Stimulated activated CD4-positive, alpha-beta T cell treated with anti-CD3 and anti-CD28 coated beads, Interleukin-1b, Interleukin-23, amount 100 ng/mL, for 1 hour (primary cell): ENCODE measurements at regions not wholly inside any gene's neighbourhood (a gene's known extent, or its start where the extent isn't known, plus 50 kb on each side); places are given as distances from the start of the nearest gene placed in this dataset.

Experiments used
- DNase-seq, 2 donors: peaks; one replicate each; pipeline ENCODE4 v3.0.0-alpha.2; 2020; ENCODE audit warnings: low read depth in 2 of 2

DNA sequence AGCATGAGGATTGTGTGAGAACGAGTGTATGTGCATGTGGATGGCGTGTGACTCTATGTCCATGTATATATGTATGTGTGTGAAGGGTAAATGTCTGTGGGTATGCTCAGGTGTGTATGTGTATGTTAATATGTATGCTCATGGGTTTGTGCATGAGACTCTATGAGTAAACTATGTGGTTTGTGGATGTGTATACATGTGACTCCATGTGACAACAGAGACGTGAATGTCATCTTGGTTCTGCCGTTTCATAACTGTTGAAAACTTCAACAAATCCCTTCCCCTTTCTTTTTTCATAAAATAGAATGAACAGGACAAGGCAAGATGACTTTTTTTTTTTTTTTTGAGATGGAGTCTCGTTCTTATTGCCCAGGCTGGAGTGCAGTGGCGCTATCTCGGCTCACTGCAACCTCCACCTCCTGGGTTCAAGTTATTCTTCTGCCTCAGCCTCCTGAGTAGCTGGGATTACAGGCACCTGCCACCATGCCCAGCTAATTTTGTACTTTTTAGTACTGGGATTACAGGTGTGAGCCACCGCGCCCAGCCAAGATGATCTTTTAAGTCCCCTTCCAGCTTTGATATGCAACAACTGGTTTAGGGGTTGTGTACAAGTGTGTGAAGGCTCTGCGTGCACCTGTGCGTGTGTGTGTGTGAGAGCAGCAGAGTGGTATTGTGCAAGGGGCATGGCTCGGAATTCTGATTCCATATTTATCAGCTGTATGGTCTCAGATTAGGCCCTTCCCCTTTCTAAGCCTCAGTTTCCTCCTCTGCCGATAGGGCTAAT, 106.3 kb downstream of the EBNA1BP2 start:
- no peak for DNase-seq

- DNase-seq = no peak
Observed at GRCh38 chr1:43065191-43065590, 106.5 kb upstream of the SLC2A1 start.

DNA sequence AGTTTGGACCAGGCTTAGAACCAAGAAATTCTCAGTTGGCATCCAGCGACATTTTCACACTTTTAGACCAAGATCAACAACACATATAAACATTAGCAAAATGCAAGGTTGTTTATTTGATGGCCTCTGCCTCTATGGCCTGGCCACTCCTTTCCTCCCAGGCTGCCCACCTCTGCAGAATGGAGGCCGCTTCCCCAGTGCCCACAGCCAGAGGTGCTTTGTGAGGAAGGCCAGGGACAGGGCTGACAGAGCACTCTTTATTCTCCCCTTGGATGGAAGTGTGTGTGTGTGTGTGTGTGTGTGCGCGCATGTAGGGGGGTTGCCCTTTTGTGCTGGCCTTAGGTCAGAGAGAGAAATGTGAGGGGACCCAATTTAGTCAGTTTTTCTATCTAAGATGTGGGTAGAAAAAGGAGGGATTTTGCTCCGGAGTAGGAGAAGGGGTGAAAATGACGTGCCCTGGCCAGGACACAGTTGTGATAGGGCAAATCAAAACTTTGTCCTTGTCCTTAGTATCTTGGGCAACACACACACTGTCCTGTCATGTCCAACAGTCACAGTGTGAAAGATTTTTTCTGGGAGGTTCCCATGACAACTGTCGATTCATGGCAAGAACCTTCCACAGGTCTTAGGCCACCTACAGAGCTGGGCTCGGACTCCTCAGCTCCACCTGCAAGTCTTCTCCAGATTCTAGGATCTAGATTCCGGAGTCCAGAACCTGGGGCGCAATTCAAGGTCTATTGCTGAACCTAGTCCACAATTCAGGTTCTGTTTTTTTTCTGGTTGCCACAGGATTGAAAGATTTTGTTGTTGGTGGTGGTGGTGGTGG, 104.9 kb upstream of the SLC2A1 start:
- DNase-seq = no peak

DNA sequence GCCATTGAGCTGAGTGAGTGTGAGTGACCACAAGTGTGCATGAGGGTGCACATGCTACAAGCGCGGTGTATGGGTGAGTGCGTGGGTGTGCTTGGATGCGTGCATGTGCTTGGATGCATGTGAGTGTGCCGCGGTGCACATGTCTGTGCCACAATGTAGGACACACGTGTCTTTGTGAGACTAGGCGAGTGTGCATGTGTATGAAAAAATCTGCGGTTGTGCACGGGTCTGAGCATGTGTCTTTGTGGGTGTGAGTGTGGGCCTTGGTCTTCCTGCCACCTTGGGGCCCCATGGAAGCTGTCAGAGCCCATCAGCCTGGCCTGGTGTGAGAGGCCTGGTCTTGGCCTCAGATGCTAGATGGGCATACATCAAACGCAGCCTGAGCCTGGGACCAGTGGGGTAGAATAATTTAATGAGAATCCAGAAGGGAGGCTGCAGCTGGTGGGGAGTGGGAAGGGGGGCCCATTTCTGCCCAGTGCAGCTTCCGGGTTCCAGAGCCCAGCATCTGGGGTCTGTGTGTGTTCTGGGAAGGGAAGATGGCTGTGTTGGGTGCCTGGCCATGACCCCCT, 103.9 kb upstream of the SLC2A1 start:
- DNase-seq = no peak

DNA sequence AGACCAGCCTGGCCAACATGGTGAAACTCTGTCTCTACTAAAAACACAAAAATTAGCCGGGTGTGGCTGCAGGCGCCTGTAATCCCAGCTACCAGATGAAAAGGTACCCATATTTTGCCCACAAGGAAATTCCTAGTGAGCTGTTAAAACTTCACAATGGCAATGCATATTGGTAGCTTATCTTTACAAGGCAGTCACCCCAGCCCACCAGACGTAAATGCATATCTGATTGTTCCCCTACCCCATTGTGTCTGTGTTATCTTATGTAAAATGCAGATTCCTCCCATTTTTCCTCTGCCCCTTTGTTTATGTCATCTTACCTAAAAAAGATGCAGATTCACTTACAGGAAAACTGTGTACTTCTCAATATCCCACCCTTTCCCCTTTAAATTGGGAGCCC, 103.1 kb upstream of the SLC2A1 start:
- DNase-seq = no peak

GRCh38 chr1:43059640-43060574, 101.2 kb upstream of the SLC2A1 start:
- no peak for DNase-seq

GRCh38 chr1:43058545-43059360, 100.1 kb upstream of the SLC2A1 start:
- DNase-seq = no peak

DNA sequence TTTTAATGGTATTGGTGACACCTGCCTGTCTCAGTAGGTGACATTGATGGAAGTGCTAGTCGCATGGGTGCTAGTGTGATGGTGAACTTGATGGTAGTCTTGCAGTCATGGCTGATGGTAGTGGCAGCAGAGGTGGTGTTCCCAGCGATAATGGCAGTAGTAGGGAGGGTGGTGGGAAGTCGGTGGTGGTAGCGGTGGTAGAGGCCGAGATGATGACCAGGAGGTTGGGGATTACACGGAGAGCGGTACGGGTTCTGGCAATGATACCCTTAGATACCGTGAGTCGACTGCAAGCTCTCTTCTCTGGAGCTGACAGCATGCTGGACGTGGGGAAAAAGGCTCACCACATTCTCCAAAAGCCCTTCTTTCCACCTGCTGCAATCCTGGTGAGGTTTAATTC, 99.4 kb upstream of the SLC2A1 start:
- DNase-seq = no peak

DNA sequence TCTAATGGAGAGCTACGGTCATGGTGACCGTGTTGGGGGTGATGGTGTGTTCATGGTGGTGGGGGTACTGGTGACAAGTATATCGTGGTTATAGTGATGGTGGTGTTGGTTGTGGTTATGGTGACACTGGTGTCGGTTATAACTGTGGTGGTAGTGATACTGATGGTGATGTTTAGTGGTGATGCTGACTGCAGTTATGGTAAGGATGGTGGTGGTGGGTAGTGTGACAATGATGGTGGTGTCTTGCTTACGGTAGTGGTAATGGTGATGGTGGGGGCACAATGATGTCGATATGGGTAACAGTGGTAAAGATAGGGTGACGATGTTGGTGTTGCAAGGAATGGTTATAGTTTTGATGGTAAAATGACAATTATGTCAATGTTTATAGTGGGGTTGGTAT, 98.9 kb upstream of the SLC2A1 start:
- DNase-seq = no peak

- no peak for DNase-seq
Observed at GRCh38 chr1:43056981-43057391, 98.3 kb upstream of the SLC2A1 start.

DNA sequence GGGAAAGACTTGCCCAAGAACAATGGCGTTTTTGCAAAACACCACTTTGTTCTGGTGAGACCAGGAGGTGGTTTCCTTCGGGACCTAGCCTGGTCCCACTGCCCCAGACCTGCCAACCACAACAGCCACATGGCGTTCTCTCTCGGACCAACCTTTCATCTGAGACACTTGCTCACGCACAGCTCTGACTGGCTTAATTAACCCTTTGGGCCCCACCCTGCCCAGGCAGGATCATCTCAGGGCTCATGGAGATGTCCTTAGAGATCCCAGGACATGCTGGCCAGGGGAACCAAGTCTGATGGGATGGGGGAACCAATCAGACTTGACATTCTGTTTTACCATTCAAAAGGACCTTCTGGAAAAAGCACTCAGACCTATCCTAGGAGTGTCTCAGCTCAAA, 97.8 kb upstream of the SLC2A1 start:
- DNase-seq = no peak

- DNase-seq = no peak
Observed at GRCh38 chr1:43054961-43055360, 96.3 kb upstream of the SLC2A1 start.

GRCh38 chr1:43052786-43053439, 94.2 kb upstream of the SLC2A1 start:
- no peak for DNase-seq

DNA sequence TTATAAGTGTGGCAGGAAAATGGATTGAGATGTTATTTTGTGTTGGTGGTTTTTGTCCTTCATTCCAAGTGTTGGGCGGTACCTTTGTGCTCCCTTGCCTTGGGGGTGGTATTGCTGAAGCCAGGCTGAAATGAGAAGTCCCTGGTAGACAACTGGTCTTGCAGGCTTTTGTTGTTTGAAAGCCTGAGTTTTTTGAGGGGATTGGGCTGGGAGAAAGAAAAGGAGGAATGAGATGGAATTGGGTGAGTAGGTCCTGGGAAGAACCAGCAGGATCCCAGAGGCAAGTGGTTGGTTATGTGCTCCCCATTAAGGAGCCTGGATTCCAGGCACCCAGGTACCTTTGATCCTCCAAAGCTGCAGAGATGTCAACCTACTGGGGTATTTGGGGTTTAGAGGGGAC, 93.7 kb upstream of the SLC2A1 start:
- DNase-seq = no peak

DNA sequence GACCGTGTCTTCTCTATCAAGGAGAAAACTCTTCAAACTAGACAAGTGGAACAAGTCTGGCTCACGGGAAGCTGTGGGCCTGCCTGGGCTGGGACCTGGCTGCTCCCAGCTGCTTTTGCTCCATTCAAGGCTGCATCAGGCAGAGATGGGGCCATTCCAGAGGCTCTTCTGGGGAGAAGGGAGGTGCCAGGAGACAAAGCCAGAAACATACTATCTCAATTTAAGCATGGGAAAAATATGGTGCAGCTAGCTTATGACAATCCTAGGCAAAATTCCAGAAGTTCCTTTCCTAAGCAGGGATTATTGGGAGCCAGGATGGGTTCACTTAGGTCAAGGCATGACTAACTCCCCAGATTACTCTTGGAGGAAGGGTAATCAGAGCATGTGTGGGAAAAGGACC, 90.8 kb upstream of the SLC2A1 start:
- DNase-seq = no peak

GRCh38 chr1:43048601-43049011, 89.9 kb upstream of the SLC2A1 start:
- no peak for DNase-seq

- no peak for DNase-seq
Observed at GRCh38 chr1:43047135-43047534, 88.5 kb upstream of the SLC2A1 start.

GRCh38 chr1:43044572-43045361, 86.1 kb upstream of the SLC2A1 start:
- no peak for DNase-seq

GRCh38 chr1:43043695-43044094, 85.0 kb upstream of the SLC2A1 start:
- DNase-seq = no peak
